IMR-90 (cell line): ENCODE measurements at regions not wholly inside any gene's neighbourhood (a gene's known extent, or its start where the extent isn't known, plus 50 kb on each side); places are given as distances from the start of the nearest gene placed in this dataset.

ENCODE experiments used
- ATAC-seq: fragments of 200-7000 bp; cut with Tn5 transposase; 2 replicates; pipeline ENCODE4 v1.9.1; 2020; ENCODE audit warnings: low read depth, mild to moderate bottlenecking, moderate library complexity
- BruUV-seq: library from RNA; stranded (reverse); fragments of 400-500 nt; replicated peaks from 2 replicates; lab custom pipeline; 2021; lab: Mats Ljungman, UMichigan
- CTCF ChIA-PET: fragments of 300-600 bp; formaldehyde crosslinking; extraction: SDS; loops from one replicate; lab custom pipeline; 2021; ENCODE audit warnings: antibody characterized with exemption; lab: Yijun Ruan, JAX
- POLR2A ChIA-PET: fragments of 300-600 bp; sonication (Branson Sonifier 250); formaldehyde crosslinking; loops from one replicate; lab custom pipeline; 2022; ENCODE audit warnings: antibody characterized with exemption; ENCODE audit not compliant: unreplicated experiment; lab: Charles Lee
- DNase-seq: peaks from one replicate; pipeline ENCODE4 v3.0.0; 2013
- H2AFZ ChIP-seq: replicated peaks from 2 replicates; pipeline ENCODE3; 2013; ENCODE audit warnings: low read length, mild to moderate bottlenecking; ENCODE audit not compliant: poor library complexity
- H2AK5ac ChIP-seq: 2 replicates; pipeline ENCODE4 v1.6.1; 2013; ENCODE audit warnings: low read depth, low read length, inconsistent platforms
- H2AK9ac ChIP-seq: replicated peaks from 2 replicates; pipeline ENCODE3; 2013; ENCODE audit warnings: mild to moderate bottlenecking, low read depth, low read length, moderate library complexity; ENCODE audit not compliant: poor library complexity
- H2BK120ac ChIP-seq: 2 replicates; pipeline ENCODE4 v1.6.1; 2013; ENCODE audit warnings: low read depth, low read length, inconsistent platforms
- H2BK15ac ChIP-seq: 3 replicates; pipeline ENCODE4 v1.6.1; 2013; ENCODE audit warnings: low read depth, low read length, inconsistent platforms
- H2BK20ac ChIP-seq: 2 replicates; pipeline ENCODE4 v1.6.1; 2013; ENCODE audit warnings: low read depth, mild to moderate bottlenecking, inconsistent platforms, low read length, moderate library complexity
- H2BK5ac ChIP-seq: 2 replicates; pipeline ENCODE4 v1.6.1; 2013; ENCODE audit warnings: mild to moderate bottlenecking, low read depth, low read length, inconsistent platforms; ENCODE audit not compliant: poor library complexity, severe bottlenecking
- H3K14ac ChIP-seq: replicated peaks from 2 replicates; pipeline ENCODE4 v1.6.1; 2013; ENCODE audit warnings: low read depth, low read length, inconsistent platforms
- H3K18ac ChIP-seq: 2 replicates; pipeline ENCODE4 v1.6.1; 2013; ENCODE audit warnings: low read depth, low read length, control low read depth
- H3K23ac ChIP-seq: 2 replicates; pipeline ENCODE4 v1.6.1; 2013; ENCODE audit warnings: low read depth, low read length, inconsistent platforms
- H3K27ac ChIP-seq: 2 replicates; pipeline ENCODE4 v1.5.1; 2013; ENCODE audit warnings: mild to moderate bottlenecking, control low read depth, low read length; ENCODE audit not compliant: insufficient read depth
- H3K27me3 ChIP-seq: 2 replicates; pipeline ENCODE4 v1.6.1; 2013; ENCODE audit warnings: low read length; ENCODE audit not compliant: control insufficient read depth, insufficient read depth
- H3K36me3 ChIP-seq: 2 replicates; pipeline ENCODE4 v1.6.1; 2013; ENCODE audit warnings: low read length, mixed read lengths; ENCODE audit not compliant: control insufficient read depth, insufficient read depth
- H3K4ac ChIP-seq: 2 replicates; pipeline ENCODE4 v1.6.1; 2013; ENCODE audit warnings: low read depth, low read length, inconsistent platforms
- H3K4me1 ChIP-seq: 2 replicates; pipeline ENCODE4 v1.6.1; 2013; ENCODE audit warnings: low read length, mixed read lengths; ENCODE audit not compliant: control insufficient read depth, insufficient read depth
- H3K4me2 ChIP-seq: 2 replicates; pipeline ENCODE4 v1.6.1; 2013; ENCODE audit warnings: low read depth, mild to moderate bottlenecking, control low read depth, low read length, moderate library complexity
- H3K4me3 ChIP-seq: 2 replicates; pipeline ENCODE4 v1.5.1; 2013; ENCODE audit warnings: low read depth, mild to moderate bottlenecking, control low read depth, low read length, moderate library complexity; ENCODE audit not compliant: insufficient read depth
- H3K56ac ChIP-seq: 2 replicates; pipeline ENCODE4 v1.6.1; 2013; ENCODE audit warnings: low read length, inconsistent platforms; ENCODE audit not compliant: insufficient read depth; ENCODE audit errors: extremely low read depth
- H3K79me1 ChIP-seq, 2 experiments: 2 replicates each; pipeline ENCODE4 v1.6.1; 2013; ENCODE audit warnings: low read length in 2 of 2, inconsistent platforms in 1 of 2, low read depth in 1 of 2
- H3K9ac ChIP-seq: 2 replicates; pipeline ENCODE4 v1.6.1; 2013; ENCODE audit warnings: low read depth, low read length, control low read depth
- H3K9me1 ChIP-seq: 2 replicates; pipeline ENCODE4 v1.6.1; 2013; ENCODE audit warnings: low read length, inconsistent platforms; ENCODE audit not compliant: insufficient read depth
- H3K9me3 ChIP-seq: 2 replicates; pipeline ENCODE4 v1.6.1; 2013; ENCODE audit warnings: low read length; ENCODE audit not compliant: control insufficient read depth, insufficient read depth
- H4K20me1 ChIP-seq: 2 replicates; pipeline ENCODE4 v1.6.1; 2013; ENCODE audit warnings: low read length, inconsistent platforms; ENCODE audit not compliant: insufficient read depth
- H4K5ac ChIP-seq: 2 replicates; pipeline ENCODE4 v1.6.1; 2013; ENCODE audit warnings: mild to moderate bottlenecking, low read depth, low read length, control low read depth
- H4K8ac ChIP-seq, 2 experiments: 2 replicates each; pipeline ENCODE4 v1.6.1; 2013; ENCODE audit warnings: low read depth in 2 of 2, low read length in 2 of 2, control low read depth in 1 of 2, inconsistent platforms in 1 of 2
- H4K91ac ChIP-seq: 2 replicates; pipeline ENCODE4 v1.6.1; 2013; ENCODE audit warnings: low read depth, low read length, inconsistent platforms; ENCODE audit not compliant: insufficient read depth
- FOS ChIP-seq: fragments of 150-350 bp; IDR thresholded peaks from 2 replicates; pipeline ENCODE4 v1.6.1; 2016; ENCODE audit warnings: low read depth, low read length
- NFE2L2 ChIP-seq: fragments of 150-350 bp; IDR thresholded peaks from 2 replicates; pipeline ENCODE4 v1.6.1; 2016; ENCODE audit warnings: low read depth, mild to moderate bottlenecking, low read length
- WGBS, 2 experiments: methylation state at CpG; one replicate each; pipeline versions ENCODE4 v1.1.5 to v1.1.7; 2013; ENCODE audit warnings: missing lambda C conversion rate in 2 of 2; ENCODE audit not compliant: insufficient read length in 1 of 2; ENCODE audit errors: extremely low coverage in 2 of 2; 5-methylcytosine and 5-hydroxymethylcytosine counted together
- dilution Hi-C: fragments of 300-500 bp; cut with HindIII; formaldehyde crosslinking; loops from one replicate; pipeline ENCODE4 v1.14.3; 2018; ENCODE audit warnings: low sequenced_read_pairs; ENCODE audit not compliant: unreplicated experiment
- in situ Hi-C: fragments of 300-500 bp; cut with MboI; formaldehyde crosslinking; loops from 3 replicates; pipeline ENCODE4 v1.14.3; 2019; ENCODE audit warnings: low sequenced_read_pairs, inconsistent platforms, mixed read lengths
- intact Hi-C: fragments of 100-400 bp; cut with micrococcal nuclease; formaldehyde crosslinking; loops from 2 replicates; pipeline ENCODE4 v1.10.0; 2022
- TF ChIP-seq, protein P1 (sequence below): conservative IDR thresholded peaks from 2 replicates; pipeline ENCODE4 v1.5.1; 2012; ENCODE audit warnings: mild to moderate bottlenecking, low read depth, low read length, improper control_type of control experiment

DNA sequence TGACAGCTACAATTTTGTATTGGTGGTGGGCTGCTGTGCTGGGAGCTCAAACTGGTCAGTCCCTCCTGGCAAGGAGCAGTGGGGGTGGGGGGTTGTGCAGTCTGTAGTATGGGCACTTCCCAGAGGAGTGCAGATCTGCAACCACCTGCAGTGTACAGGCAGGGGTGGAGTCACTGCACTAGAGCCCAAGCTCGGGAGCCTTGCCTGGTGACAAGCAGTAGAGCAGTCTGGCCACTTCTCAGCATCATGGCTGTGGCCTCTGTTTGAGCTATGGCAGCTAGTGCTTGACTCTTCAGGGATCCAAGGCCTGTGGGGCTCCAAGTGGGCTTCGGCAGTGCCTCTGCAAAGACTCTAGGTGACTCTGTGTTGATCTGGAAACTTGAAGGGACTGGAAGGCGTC, 585.1 kb upstream of the GRM3 start:
- Histone ChIP-seq H3K9me1 (no peaks in the 10 kb centered on the region), H2AFZ (no peak overlapping the region), H3K4me2 (no peak overlapping the region), H2BK20ac (no peak overlapping the region), H3K27ac (no peak overlapping the region), H2BK120ac (no peak overlapping the region), H2BK5ac (no peak overlapping the region), H3K79me1 (no peaks in the 10 kb centered on the region), H3K18ac (no peak overlapping the region), H4K5ac (no peak overlapping the region), H3K36me3 (no peaks in the 10 kb centered on the region), H4K91ac (no peak overlapping the region), H3K4me3 (no peak overlapping the region), H3K9ac (no peak overlapping the region), H3K27me3 (no peaks in the 10 kb centered on the region), H3K56ac (no peak overlapping the region), H3K9me3 (peaks cover 15% of the 10 kb centered on the region), H3K4ac (no peak overlapping the region), H4K8ac (no peak overlapping the region), H2BK15ac (no peak overlapping the region), H3K14ac (no peak overlapping the region), H3K23ac (no peak overlapping the region), H2AK9ac (no peak overlapping the region), H2AK5ac (no peak overlapping the region), H4K20me1 (no peaks in the 10 kb centered on the region), H3K4me1 (no peaks in the 10 kb centered on the region)
- CTCF ChIA-PET, result no interaction called here
- TF ChIP-seq NFE2L2 (no peak), FOS (no peak)
- TF ChIP-seq, protein P1, sequence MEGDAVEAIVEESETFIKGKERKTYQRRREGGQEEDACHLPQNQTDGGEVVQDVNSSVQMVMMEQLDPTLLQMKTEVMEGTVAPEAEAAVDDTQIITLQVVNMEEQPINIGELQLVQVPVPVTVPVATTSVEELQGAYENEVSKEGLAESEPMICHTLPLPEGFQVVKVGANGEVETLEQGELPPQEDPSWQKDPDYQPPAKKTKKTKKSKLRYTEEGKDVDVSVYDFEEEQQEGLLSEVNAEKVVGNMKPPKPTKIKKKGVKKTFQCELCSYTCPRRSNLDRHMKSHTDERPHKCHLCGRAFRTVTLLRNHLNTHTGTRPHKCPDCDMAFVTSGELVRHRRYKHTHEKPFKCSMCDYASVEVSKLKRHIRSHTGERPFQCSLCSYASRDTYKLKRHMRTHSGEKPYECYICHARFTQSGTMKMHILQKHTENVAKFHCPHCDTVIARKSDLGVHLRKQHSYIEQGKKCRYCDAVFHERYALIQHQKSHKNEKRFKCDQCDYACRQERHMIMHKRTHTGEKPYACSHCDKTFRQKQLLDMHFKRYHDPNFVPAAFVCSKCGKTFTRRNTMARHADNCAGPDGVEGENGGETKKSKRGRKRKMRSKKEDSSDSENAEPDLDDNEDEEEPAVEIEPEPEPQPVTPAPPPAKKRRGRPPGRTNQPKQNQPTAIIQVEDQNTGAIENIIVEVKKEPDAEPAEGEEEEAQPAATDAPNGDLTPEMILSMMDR, result no peak
- in situ Hi-C loops (no loop called here), intact Hi-C loops (no loop called here), dilution Hi-C loops (no loop called here)
- no peak for ATAC-seq
- POLR2A ChIA-PET, result no interaction called here
- BruUV-seq, result no TSS peak
- no peak for DNase-seq
- no CpG with 5 or more reads among the region's 3 CpGs for WGBS, 2 experiments
